Ramos (cell line): ENCODE measurements at regions not wholly inside any gene's neighbourhood (a gene's known extent, or its start where the extent isn't known, plus 50 kb on each side); places are given as distances from the start of the nearest gene placed in this dataset.

Experiments
- in situ Hi-C: fragments of 300-500 bp; cut with MboI; formaldehyde crosslinking; loops from one replicate; pipeline ENCODE4 v1.14.3; 2022; ENCODE audit warnings: low sequenced_read_pairs; ENCODE audit not compliant: unreplicated experiment

- in situ Hi-C loops, result no loop called here
Measured at GRCh38 chr3:117526470-117527079, 817.0 kb downstream of the TUSC7 start.

GRCh38 chr3:117527346-117527745 lies 817.8 kb downstream of the TUSC7 start:
- in situ Hi-C loops, result no loop called here

GRCh38 chr3:117528688-117529087 lies 819.1 kb downstream of the TUSC7 start:
- in situ Hi-C loops, result no loop called here

- in situ Hi-C loops, result no loop called here
Measured at GRCh38 chr3:117531078-117531767, 821.6 kb downstream of the TUSC7 start.

GRCh38 chr3:117532268-117532667 lies 822.7 kb downstream of the TUSC7 start:
- in situ Hi-C loops, result no loop called here

- in situ Hi-C loops, result no loop called here
Measured at GRCh38 chr3:117534138-117534537, 824.6 kb downstream of the TUSC7 start.

- in situ Hi-C loops, result no loop called here
Measured at GRCh38 chr3:117536006-117536405, 826.4 kb downstream of the TUSC7 start.

- in situ Hi-C loops, result no loop called here
Measured at GRCh38 chr3:117537949-117538348, 828.4 kb downstream of the TUSC7 start.

GRCh38 chr3:117539729-117540128 lies 830.1 kb downstream of the TUSC7 start:
- in situ Hi-C loops, result no loop called here

- in situ Hi-C loops, result no loop called here
Measured at GRCh38 chr3:117540597-117540996, 831.0 kb downstream of the TUSC7 start.

- in situ Hi-C loops, result no loop called here
Measured at GRCh38 chr3:117541721-117542120, 832.1 kb downstream of the TUSC7 start.

GRCh38 chr3:117543521-117543920 lies 833.9 kb downstream of the TUSC7 start:
- in situ Hi-C loops, result no loop called here

- in situ Hi-C loops, result no loop called here
Measured at GRCh38 chr3:117545484-117545883, 835.9 kb downstream of the TUSC7 start.

- in situ Hi-C loops, result no loop called here
Measured at GRCh38 chr3:117547956-117548550, 838.5 kb downstream of the TUSC7 start.

GRCh38 chr3:117548600-117548999 lies 839.0 kb downstream of the TUSC7 start:
- in situ Hi-C loops, result no loop called here

- in situ Hi-C loops, result no loop called here
Measured at GRCh38 chr3:117549716-117550115, 840.1 kb downstream of the TUSC7 start.

- in situ Hi-C loops, result no loop called here
Measured at GRCh38 chr3:117550766-117551165, 841.2 kb downstream of the TUSC7 start.

- in situ Hi-C loops, result no loop called here
Measured at GRCh38 chr3:117553461-117553860, 843.9 kb downstream of the TUSC7 start.

GRCh38 chr3:117556646-117557407 lies 847.2 kb downstream of the TUSC7 start:
- in situ Hi-C loops, result no loop called here

- in situ Hi-C loops, result no loop called here
Measured at GRCh38 chr3:117557464-117558090, 848.0 kb downstream of the TUSC7 start.

- in situ Hi-C loops, result no loop called here
Measured at GRCh38 chr3:117558681-117559080, 849.1 kb downstream of the TUSC7 start.
